D341Med (cell line): ENCODE measurements at regions not wholly inside any gene's neighbourhood (a gene's known extent, or its start where the extent isn't known, plus 50 kb on each side); places are given as distances from the start of the nearest gene placed in this dataset.

Experiments
- DNase-seq: peaks from one replicate; pipeline ENCODE4 v3.0.0; 2012; ENCODE audit warnings: low spot score

- no peak for DNase-seq
Observed at GRCh38 chr11:110785398-110785797, 73.2 kb upstream of the ARHGAP20 start.

GRCh38 chr11:110782616-110783015, 70.4 kb upstream of the ARHGAP20 start:
- no peak for DNase-seq

GRCh38 chr11:110779108-110779507, 66.9 kb upstream of the ARHGAP20 start:
- no peak for DNase-seq

GRCh38 chr11:110778343-110778742, 66.1 kb upstream of the ARHGAP20 start:
- no peak for DNase-seq

- no peak for DNase-seq
Observed at GRCh38 chr11:110777775-110778174, 65.5 kb upstream of the ARHGAP20 start.

GRCh38 chr11:110776081-110776480, 63.8 kb upstream of the ARHGAP20 start:
- DNase-seq = no peak

- DNase-seq = no peak
Observed at GRCh38 chr11:110774138-110775014, 62.1 kb upstream of the ARHGAP20 start.

- DNase-seq = no peak
Observed at GRCh38 chr11:110773442-110773841, 61.2 kb upstream of the ARHGAP20 start.

- DNase-seq = no peak
Observed at GRCh38 chr11:110772863-110773262, 60.6 kb upstream of the ARHGAP20 start.

GRCh38 chr11:110766316-110766715, 54.1 kb upstream of the ARHGAP20 start:
- DNase-seq = no peak

- DNase-seq = no peak
Observed at GRCh38 chr11:110764485-110764884, 52.2 kb upstream of the ARHGAP20 start.

- no peak for DNase-seq
Observed at GRCh38 chr11:110763249-110764011, 51.2 kb upstream of the ARHGAP20 start.

- DNase-seq = no peak
Observed at GRCh38 chr11:110762590-110762989, 50.4 kb upstream of the ARHGAP20 start.
